ENCODE measurements at regions not wholly inside any gene's neighbourhood (a gene's known extent, or its start where the extent isn't known, plus 50 kb on each side); places are given as distances from the start of the nearest gene placed in this dataset.
A peak's percentile ranks its signal among the peaks of the same experiment; 100 is the strongest.
"Not testable (repeated sequence)": the region's sequence is repeated elsewhere in the genome, so short reads cannot be mapped to it uniquely, and the experiment has no call there.

GRCh38 chr1:203401199-203401877, 50.4 kb upstream of the FMOD start:
- DNase-seq (ENCODE audit: low spot score) = no peak

DNA sequence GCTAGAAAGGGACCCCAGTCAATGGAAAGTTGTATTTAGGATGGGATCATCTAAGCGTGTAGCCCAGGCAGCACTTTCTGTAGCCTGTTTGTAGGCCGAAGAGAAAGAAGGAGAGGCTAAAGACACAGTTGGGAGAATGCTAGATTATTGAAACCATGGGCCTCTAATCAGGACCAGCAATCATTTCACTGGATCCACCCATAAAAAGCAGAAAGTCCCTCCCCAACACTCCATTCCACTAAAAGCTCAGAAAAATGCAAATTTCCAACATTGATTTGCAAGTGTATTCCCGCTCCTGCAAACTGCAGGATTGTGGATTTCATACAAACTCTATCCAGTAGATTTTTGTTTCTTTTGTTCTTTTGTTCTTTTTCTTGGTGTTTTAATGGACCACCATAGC, 51.2 kb upstream of the FMOD start:
- no peak for DNase-seq (ENCODE audit: low spot score)

GRCh38 chr1:203402629-203403337, 51.9 kb upstream of the FMOD start:
- DNase-seq (ENCODE audit: low spot score) = peak; percentile 13

GRCh38 chr1:203403586-203403985, 52.7 kb upstream of the FMOD start:
- DNase-seq (ENCODE audit: low spot score) = no peak

GRCh38 chr1:203404546-203404945, 53.6 kb upstream of the FMOD start:
- DNase-seq (ENCODE audit: low spot score) = no peak

GRCh38 chr1:203405703-203406438, 54.9 kb upstream of the FMOD start:
- no peak for DNase-seq (ENCODE audit: low spot score)

DNA sequence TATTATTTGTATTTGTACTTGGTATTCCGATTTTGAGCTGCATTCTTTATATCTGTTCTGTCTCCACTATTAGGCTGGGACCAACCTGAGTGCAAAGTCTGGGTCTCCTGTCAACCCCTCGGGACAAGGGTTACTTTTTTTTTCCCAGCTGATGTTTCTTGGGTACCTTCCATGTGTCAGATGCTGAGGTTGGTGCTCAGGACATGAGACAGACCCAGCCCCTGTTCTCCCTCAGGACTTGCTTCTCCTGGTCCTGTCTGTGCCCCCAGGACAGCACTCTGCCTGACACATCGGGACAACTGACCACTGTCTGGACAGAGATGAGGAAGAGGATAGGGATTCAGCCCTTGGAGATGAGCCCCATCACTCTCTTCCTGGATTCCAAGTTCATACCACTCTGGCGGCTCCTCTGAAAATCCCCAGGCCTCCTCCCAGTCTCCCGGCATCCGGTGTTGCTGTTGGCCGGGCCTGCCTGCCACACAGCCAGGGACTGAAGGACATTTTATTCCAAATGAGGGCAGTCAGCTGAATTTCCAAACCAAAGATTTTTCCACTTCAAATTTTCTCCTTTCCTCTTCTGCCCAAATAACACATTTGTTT, 55.6 kb upstream of the FMOD start:
- no peak for DNase-seq (ENCODE audit: low spot score)

- no peak for DNase-seq (ENCODE audit: low spot score)
Observed at GRCh38 chr1:203407296-203407695, 56.4 kb upstream of the FMOD start.

- peak; percentile 55 for DNase-seq (ENCODE audit: low spot score)
Observed at GRCh38 chr1:203408486-203409481, 57.9 kb upstream of the FMOD start.

DNA sequence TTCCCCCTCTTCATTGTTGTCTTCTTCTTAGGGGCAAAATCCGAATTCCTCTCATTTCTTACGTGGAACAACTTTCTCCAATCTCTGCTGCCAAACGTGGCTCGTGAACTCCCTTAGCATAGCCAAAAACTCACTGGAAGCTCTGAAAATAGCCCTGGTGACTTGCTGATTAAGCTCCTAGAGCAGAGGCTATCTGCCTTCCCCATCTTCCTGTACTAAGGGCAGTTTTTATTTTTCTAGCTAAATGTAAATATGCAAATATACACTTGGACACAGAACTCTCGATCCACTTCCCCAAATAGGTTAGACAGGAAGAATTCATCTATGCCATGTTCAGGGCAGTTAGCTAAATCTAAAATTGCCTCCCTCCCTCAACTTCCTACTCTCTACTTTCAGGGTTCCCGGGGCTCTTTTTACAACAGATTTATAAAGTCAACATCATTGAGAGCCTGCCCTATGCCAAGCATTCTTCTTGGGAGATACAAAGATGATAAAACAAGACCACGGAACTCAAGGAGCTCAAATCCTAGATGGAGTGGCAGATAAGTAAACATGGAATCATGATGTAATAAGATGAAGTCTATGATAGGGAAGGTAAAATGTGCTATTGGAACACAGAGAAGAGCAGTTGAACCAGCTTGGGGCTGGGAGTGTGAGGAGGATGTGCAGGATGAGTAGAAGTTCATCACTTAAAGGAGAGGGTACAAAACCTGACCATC, 59.4 kb upstream of the FMOD start:
- DNase-seq (ENCODE audit: low spot score) = no peak

- not testable (repeated sequence) for DNase-seq (ENCODE audit: low spot score)
Observed at GRCh38 chr1:203411431-203411830, 60.5 kb upstream of the FMOD start.

DNA sequence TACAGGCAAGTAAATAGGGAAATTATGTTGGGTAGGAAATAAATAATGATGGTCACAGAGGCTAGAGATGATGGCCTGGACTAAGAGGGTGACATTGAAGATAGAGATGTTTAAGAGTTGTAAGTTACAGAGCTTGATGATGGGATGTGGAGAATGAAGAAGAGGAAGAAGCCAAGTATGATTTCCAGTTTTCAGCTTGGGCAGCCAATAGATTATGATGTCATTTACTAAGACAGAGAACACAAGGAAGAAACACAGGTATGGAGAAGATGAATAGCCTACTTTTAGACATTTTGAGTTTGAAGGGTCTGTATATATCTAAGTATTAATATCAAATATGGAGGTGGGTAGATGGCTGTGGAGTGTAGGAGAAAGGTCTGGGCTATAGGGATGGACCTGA, 56.0 kb upstream of the PRELP start:
- no peak for DNase-seq (ENCODE audit: low spot score)

GRCh38 chr1:203420263-203420662, 55.3 kb upstream of the PRELP start:
- no peak for DNase-seq (ENCODE audit: low spot score)

DNA sequence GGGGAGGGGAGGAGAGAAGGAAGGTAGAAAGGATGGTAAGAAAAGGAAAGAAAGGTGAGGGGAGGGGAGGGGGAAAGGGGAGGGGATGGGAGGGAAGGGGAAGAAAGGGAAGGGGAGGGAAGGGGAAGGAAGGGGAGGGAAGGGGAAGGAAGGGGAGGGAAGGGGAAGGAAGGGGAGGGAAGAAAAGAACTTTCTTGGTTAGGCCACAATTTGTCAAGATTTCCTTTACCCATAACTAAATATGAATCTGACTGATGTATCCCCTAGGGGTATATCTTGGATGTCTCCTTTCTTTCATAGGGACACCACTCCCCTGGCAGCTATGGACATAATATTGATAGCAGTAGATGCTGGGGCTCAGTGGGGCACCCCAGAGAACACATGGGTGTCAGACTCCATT, 54.4 kb upstream of the PRELP start:
- no peak for DNase-seq (ENCODE audit: low spot score)

DNA sequence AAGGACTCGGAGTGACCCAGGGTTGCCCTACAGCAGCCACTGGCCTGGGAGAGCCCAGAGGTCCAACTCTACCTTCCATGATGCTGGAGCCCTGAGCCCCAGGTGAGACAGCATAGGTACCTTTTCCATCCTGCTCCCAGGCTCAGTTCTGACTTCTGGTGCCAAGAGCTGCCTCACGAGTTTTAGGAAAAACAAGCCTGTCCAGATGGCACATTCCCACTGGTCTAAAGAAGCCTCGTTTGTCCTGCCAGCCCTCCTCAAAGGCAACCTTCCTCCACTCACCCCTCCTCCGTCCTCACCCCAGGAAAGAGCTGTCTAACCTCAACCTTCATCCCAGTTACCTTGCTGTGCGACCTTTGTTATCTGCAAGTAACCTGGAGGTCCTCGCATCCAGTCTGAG, 53.5 kb upstream of the PRELP start:
- DNase-seq (ENCODE audit: low spot score) = no peak

DNA sequence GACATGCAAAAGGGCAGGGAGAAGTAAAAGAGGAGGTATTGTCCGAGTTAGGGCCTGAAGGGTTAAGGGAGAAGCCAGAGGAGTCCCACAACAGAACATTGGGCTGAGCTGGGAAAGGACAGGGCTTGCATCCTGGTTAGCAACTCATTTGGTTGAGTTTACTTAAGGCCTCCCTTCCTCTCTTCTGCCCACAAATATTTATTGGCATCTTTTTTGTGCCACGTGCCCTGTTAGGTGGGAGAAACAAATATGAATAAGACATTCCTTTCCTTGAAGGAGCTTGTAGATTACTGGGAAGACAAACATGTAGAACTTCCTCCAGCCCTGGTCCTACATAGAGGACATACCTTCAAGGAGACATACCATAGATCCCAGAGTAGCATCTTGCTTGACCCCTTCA, 53.0 kb upstream of the PRELP start:
- DNase-seq (ENCODE audit: low spot score) = no peak

GRCh38 chr1:203424285-203424684, 51.3 kb upstream of the PRELP start:
- DNase-seq (ENCODE audit: low spot score) = no peak

DNA sequence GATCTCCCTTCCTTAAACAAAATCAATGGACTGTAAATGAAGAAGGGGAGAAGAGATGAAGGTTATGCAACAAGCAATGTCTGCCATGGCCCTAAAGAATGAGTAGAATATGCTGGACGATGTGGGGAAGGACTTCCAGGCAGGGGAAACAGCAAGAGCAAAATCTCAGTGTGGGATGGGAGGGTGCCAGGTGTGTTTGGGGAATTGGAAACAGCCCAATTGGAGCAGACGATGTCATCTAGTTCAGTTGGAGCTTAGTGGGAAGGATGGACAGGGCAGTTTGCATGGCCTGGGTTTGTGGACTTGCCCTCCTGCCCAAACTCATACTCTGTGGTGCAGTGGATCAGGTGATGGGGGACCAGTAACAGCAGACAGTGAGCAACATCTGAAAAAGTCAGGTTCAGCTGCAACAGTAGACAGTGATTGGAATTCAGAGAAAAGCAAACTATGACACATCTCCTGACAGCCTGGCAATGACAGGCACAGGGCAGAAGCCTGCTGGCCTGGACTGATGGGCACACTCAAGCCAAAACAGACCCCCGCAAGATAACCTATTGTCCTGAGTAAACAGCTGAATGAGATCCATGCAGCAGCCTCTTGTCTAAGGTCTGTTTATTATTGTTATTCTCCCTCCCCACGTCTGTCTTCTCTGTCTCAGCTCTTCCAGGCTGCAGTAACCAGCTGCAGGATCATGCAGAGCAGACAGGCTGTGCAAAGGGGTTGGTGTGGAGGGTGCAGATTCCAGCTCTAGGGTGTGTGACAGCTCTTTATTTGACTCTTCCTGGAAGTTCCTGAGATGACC, 50.5 kb upstream of the PRELP start:
- DNase-seq (ENCODE audit: low spot score) = no peak

GRCh38 chr1:203425663-203425975, 50.0 kb upstream of the PRELP start:
- peak; percentile 10 for DNase-seq (ENCODE audit: low spot score)
